ENCODE measurements at regions not wholly inside any gene's neighbourhood (a gene's known extent, or its start where the extent isn't known, plus 50 kb on each side); places are given as distances from the start of the nearest gene placed in this dataset.
"Not testable (repeated sequence)": the region's sequence is repeated elsewhere in the genome, so short reads cannot be mapped to it uniquely, and the experiment has no call there.

- no peak for DNase-seq
These were observed 195.6 kb upstream of the TNC start for GRCh38 chr9:115313545-115313944.

- DNase-seq: no peak
These were observed 208.5 kb upstream of the TNC start for GRCh38 chr9:115326461-115326860.

- no peak for DNase-seq
These were observed 209.6 kb upstream of the TNC start for GRCh38 chr9:115327436-115328122.

GRCh38 chr9:115328228-115328627 is 210.3 kb upstream of the TNC start:
- no peak for DNase-seq

- DNase-seq: no peak
These were observed 210.7 kb upstream of the TNC start for GRCh38 chr9:115328677-115329076.

GRCh38 chr9:115333277-115334070 is 215.5 kb upstream of the TNC start:
- DNase-seq: no peak

- no peak for DNase-seq
These were observed 217.5 kb upstream of the TNC start for GRCh38 chr9:115335439-115335838.

- DNase-seq: no peak
These were observed 222.4 kb upstream of the TNC start for GRCh38 chr9:115340314-115340713.

- peak; percentile 66 for DNase-seq
These were observed 223.5 kb upstream of the TNC start for GRCh38 chr9:115341426-115341825.

GRCh38 chr9:115347776-115348175 is 229.8 kb upstream of the TNC start:
- not testable (repeated sequence) for DNase-seq

- not testable (repeated sequence) for DNase-seq
These were observed 231.0 kb upstream of the TNC start for GRCh38 chr9:115348936-115349335.

- no peak for DNase-seq
These were observed 231.6 kb upstream of the TNC start for GRCh38 chr9:115349542-115349941.

GRCh38 chr9:115350548-115350947 is 232.6 kb upstream of the TNC start:
- no peak for DNase-seq

GRCh38 chr9:115353681-115354080 is 235.7 kb upstream of the TNC start:
- DNase-seq: no peak

- no peak for DNase-seq
These were observed 239.9 kb upstream of the TNC start for GRCh38 chr9:115357821-115358220.

GRCh38 chr9:115359017-115359780 is 241.2 kb upstream of the TNC start:
- no peak for DNase-seq

- no peak for DNase-seq
These were observed 242.2 kb upstream of the TNC start for GRCh38 chr9:115360122-115360521.

- DNase-seq: no peak
These were observed 244.1 kb upstream of the TNC start for GRCh38 chr9:115362101-115362500.

- DNase-seq: no peak
These were observed 244.7 kb upstream of the TNC start for GRCh38 chr9:115362640-115363039.

GRCh38 chr9:115364991-115365390 is 247.0 kb upstream of the TNC start:
- DNase-seq: no peak

- DNase-seq: no peak
These were observed 249.4 kb upstream of the TNC start for GRCh38 chr9:115367321-115367720.

- no peak for DNase-seq
These were observed 250.0 kb upstream of the TNC start for GRCh38 chr9:115367780-115368525.
